WTC11 (cell line): ENCODE measurements at regions not wholly inside any gene's neighbourhood (a gene's known extent, or its start where the extent isn't known, plus 50 kb on each side); places are given as distances from the start of the nearest gene placed in this dataset.

Experiments
- ATAC-seq: fragments of 200-7000 bp; cut with Tn5 transposase; 2 replicates; pipeline ENCODE4 v1.10.0; 2021; ENCODE audit warnings: mild to moderate bottlenecking, moderate library complexity
- CTCF ChIA-PET: fragments of 300-600 bp; sonication (Branson Sonifier 250); formaldehyde crosslinking; loops from one replicate; lab custom pipeline; 2021; ENCODE audit warnings: antibody characterized with exemption; lab: Charles Lee
- POLR2A ChIA-PET: fragments of 350-600 bp; sonication (Branson Sonifier 250); formaldehyde crosslinking; loops from one replicate; lab custom pipeline; 2021; ENCODE audit warnings: antibody characterized with exemption; lab: Charles Lee
- DNase-seq: peaks from one replicate; pipeline ENCODE4 v3.0.0; 2021; ENCODE audit warnings: low spot score
- H3K27ac Mint-ChIP-seq: 2 replicates; pipeline ENCODE4 v1.8.0; 2021; ENCODE audit warnings: mixed read lengths
- H3K27me3 Mint-ChIP-seq: 2 replicates; pipeline ENCODE4 v1.8.0; 2021; ENCODE audit warnings: low read depth, mild to moderate bottlenecking, moderate library complexity, mixed read lengths
- H3K36me3 Mint-ChIP-seq: 2 replicates; pipeline ENCODE4 v1.8.0; 2021; ENCODE audit warnings: mixed read lengths
- H3K4me1 Mint-ChIP-seq: 2 replicates; pipeline ENCODE4 v1.8.0; 2022; ENCODE audit warnings: mixed read lengths
- H3K4me3 Mint-ChIP-seq: 2 replicates; pipeline ENCODE4 v1.8.0; 2021; ENCODE audit warnings: mild to moderate bottlenecking, moderate library complexity, mixed read lengths
- H3K9me3 Mint-ChIP-seq: 2 replicates; pipeline ENCODE4 v1.8.0; 2021; ENCODE audit warnings: mixed read lengths
- ATF2 ChIP-seq: sonication (generic); formaldehyde crosslinking; IDR thresholded peaks from 2 replicates; pipeline ENCODE4 v1.8.1; 2022; ENCODE audit warnings: low read depth, missing genetic modification reagents, borderline replicate concordance
- CDX4 ChIP-seq: fragments of 250-450 bp; sonication (Bioruptor Pico); IDR thresholded peaks from 2 replicates; pipeline ENCODE4 v1.9.0; 2021; ENCODE audit warnings: moderate library complexity, mild to moderate bottlenecking, inconsistent platforms, borderline replicate concordance
- FOXP4 ChIP-seq: sonication (generic); formaldehyde crosslinking; IDR thresholded peaks from 2 replicates; pipeline ENCODE4 v1.8.0; 2022; ENCODE audit warnings: mild to moderate bottlenecking, missing genetic modification reagents
- MAX ChIP-seq: sonication (generic); formaldehyde crosslinking; IDR thresholded peaks from 2 replicates; pipeline ENCODE4 v1.8.0; 2022; ENCODE audit warnings: mild to moderate bottlenecking, missing genetic modification reagents
- MYBL2 ChIP-seq: sonication (generic); formaldehyde crosslinking; IDR thresholded peaks from 2 replicates; pipeline ENCODE4 v1.8.1; 2023; ENCODE audit warnings: mild to moderate bottlenecking, moderate library complexity, missing genetic modification reagents
- NFATC4 ChIP-seq: fragments of 250-450 bp; sonication (Bioruptor Pico); IDR thresholded peaks from 2 replicates; pipeline ENCODE4 v1.9.0; 2021; ENCODE audit warnings: mild to moderate bottlenecking
- NR2C2 ChIP-seq: sonication (generic); formaldehyde crosslinking; IDR thresholded peaks from 2 replicates; pipeline ENCODE4 v1.8.0; 2022; ENCODE audit warnings: mild to moderate bottlenecking, missing genetic modification reagents
- PREB ChIP-seq: sonication (generic); formaldehyde crosslinking; IDR thresholded peaks from 2 replicates; pipeline ENCODE4 v1.8.1; 2022; ENCODE audit warnings: mild to moderate bottlenecking, missing genetic modification reagents, moderate library complexity, borderline replicate concordance
- STAT6 ChIP-seq: sonication (generic); formaldehyde crosslinking; conservative IDR thresholded peaks from 2 replicates; pipeline ENCODE4 v1.8.1; 2023; ENCODE audit warnings: mild to moderate bottlenecking, low read depth, missing genetic modification reagents, moderate library complexity
- TEAD4 ChIP-seq: sonication (generic); formaldehyde crosslinking; IDR thresholded peaks from 2 replicates; pipeline ENCODE4 v1.8.0; 2022; ENCODE audit warnings: mild to moderate bottlenecking, missing genetic modification reagents
- ZNF396 ChIP-seq: fragments of 250-450 bp; sonication (Bioruptor Pico); IDR thresholded peaks from 2 replicates; pipeline ENCODE4 v1.8.0; 2021; ENCODE audit warnings: mild to moderate bottlenecking, moderate library complexity, borderline replicate concordance
- ZNF532 ChIP-seq: fragments of 250-450 bp; sonication (Bioruptor Pico); IDR thresholded peaks from 2 replicates; pipeline ENCODE4 v1.9.0; 2021; ENCODE audit warnings: mild to moderate bottlenecking, borderline replicate concordance

- TF ChIP-seq FOXP4 (CRISPR knock-in tag), result no peak
- TF ChIP-seq ZNF396 (CRISPR knock-in tag), result no peak
- TF ChIP-seq CDX4 (CRISPR knock-in tag), result no peak
- TF ChIP-seq ATF2 (CRISPR knock-in tag), result no peak
- TF ChIP-seq NFATC4 (CRISPR knock-in tag), result no peak
- TF ChIP-seq MYBL2 (CRISPR knock-in tag), result no peak
These were observed 578.6 kb downstream of the MATN1 start (continued) for GRCh38 chr1:30144831-30145230.

GRCh38 chr1:30143517-30143916 is 579.9 kb downstream of the MATN1 start:
- DNase-seq, result no peak
- CTCF ChIA-PET, result no interaction called here
- Mint-ChIP-seq H3K4me3 (no peak overlapping the region), H3K27me3 (peaks cover 7% of the 10 kb centered on the region), H3K9me3 (peaks cover 64% of the 10 kb centered on the region), H3K36me3 (peaks cover 15% of the 10 kb centered on the region), H3K27ac (no peak overlapping the region), H3K4me1 (peaks cover 4% of the 10 kb centered on the region)
- ATAC-seq, result no peak
- POLR2A ChIA-PET, result no interaction called here
- TF ChIP-seq TEAD4 (no peak), NR2C2 (CRISPR knock-in tag) (no peak), PREB (no peak), STAT6 (no peak), MAX (CRISPR knock-in tag) (no peak), ZNF532 (CRISPR knock-in tag) (no peak)
